ENCODE measurements at regions not wholly inside any gene's neighbourhood (a gene's known extent, or its start where the extent isn't known, plus 50 kb on each side); places are given as distances from the start of the nearest gene placed in this dataset.

DNA sequence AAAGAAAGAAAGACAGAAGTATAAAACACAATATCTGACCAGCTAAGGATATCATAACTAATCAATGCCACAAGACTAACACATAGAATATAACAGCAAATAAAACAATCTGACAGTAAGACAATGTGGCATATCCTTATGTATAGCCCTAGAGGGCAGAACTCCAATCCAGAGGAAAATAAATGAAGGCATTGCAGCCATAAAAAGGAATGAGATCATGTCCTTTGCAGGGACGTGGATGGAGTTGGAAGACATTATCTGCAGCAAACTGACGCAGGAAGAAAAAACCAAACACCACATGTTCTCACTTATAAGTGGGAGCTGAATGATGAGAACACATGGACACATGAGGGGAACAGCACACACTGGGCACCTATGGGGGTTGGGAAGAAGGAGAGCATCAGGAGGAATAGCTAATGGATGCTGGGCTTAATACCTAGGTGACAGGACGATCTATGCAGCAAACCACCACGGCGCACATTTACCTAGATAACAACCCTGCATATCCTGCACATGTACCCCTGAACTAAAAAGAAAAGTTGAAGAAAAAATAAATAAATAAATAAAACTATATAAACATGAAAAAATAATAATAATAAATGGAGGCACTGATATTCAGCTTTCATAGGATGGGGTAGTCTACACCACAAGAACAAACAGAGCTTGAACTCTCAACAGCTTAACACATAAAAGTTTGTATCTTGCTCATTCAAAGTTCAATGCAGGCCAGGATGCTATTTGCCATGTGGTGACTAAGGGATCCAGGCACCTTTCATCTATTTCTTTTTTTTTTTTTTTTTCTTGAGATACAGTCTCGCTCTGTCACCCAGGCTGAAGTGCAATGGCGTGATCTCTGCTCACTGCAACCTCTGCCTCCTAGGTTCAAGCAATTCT, 66.1 kb upstream of the KAT6B start:
- no peak for DNase-seq (ENCODE audit: low spot score)
- H3K4me2 ChIP-seq: no peak overlapping the region

DNA sequence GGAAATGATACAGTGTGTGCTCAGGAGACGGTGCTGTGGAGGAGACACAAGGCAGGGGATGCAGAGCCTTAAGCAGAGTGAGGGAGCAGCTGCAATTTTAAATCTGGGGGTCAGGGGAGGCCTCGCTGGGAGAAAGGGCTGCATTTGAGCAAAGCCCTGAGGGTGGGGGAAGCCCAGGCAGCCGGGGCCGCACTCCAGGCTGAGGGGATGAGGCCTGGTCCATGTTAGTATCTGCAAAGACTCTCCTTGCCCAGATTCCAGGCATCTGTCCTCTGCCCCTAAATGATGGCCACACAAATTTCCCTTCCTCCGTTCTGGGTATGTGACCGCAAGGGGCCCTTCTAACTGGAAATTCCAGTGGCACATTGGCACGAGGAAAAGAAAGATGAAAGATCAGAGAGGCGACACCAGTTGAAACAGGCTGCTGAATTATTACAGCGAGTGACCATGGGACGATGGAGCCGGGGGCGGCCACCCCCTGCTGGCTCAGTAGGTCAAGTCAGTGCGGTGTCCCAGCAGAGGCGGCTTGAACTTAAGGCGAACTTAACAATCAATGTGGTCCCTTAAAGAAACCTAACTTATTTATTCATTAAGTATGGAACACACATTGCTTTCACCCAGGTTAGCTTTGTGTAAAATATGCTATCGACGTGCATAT, 62.3 kb upstream of the KAT6B start:
- H4K20me1 ChIP-seq (ENCODE audit: low read depth): no peaks in the 10 kb centered on the region
- no peaks in the 10 kb centered on the region for H3K4me1 ChIP-seq
- Mint-ChIP-seq H3K27me3 (ENCODE audit: insufficient read depth, low read depth) (peaks cover 8% of the 10 kb centered on the region), H3K4me1 (no peaks in the 10 kb centered on the region), H3K27ac (no peak overlapping the region), H3K9me3 (no peaks in the 10 kb centered on the region), H3K4me3 (no peak overlapping the region), H3K36me3 (no peaks in the 10 kb centered on the region)
- no peaks in the 10 kb centered on the region for H3K9me3 ChIP-seq (ENCODE audit: low read depth)
- no peaks in the 10 kb centered on the region for H3K36me3 ChIP-seq
- H3K4me3 ChIP-seq: no peak overlapping the region
- no peak for DNase-seq (ENCODE audit: low spot score)
- no peak overlapping the region for H3K27ac ChIP-seq
- H2AFZ ChIP-seq (replicated peaks): no peak overlapping the region
- H3K79me2 ChIP-seq (ENCODE audit: low read depth): no peaks in the 10 kb centered on the region
- H3K9ac ChIP-seq: no peak overlapping the region
- H3K27me3 ChIP-seq: no peaks in the 10 kb centered on the region
- no peak overlapping the region for H3K4me2 ChIP-seq
- TF ChIP-seq EZH2phosphoT487 (IDR thresholded peaks at IDR 0.05) (no peak), EZH2 (IDR thresholded peaks at IDR 0.05) (no peak)
- TF ChIP-seq, protein P1, sequence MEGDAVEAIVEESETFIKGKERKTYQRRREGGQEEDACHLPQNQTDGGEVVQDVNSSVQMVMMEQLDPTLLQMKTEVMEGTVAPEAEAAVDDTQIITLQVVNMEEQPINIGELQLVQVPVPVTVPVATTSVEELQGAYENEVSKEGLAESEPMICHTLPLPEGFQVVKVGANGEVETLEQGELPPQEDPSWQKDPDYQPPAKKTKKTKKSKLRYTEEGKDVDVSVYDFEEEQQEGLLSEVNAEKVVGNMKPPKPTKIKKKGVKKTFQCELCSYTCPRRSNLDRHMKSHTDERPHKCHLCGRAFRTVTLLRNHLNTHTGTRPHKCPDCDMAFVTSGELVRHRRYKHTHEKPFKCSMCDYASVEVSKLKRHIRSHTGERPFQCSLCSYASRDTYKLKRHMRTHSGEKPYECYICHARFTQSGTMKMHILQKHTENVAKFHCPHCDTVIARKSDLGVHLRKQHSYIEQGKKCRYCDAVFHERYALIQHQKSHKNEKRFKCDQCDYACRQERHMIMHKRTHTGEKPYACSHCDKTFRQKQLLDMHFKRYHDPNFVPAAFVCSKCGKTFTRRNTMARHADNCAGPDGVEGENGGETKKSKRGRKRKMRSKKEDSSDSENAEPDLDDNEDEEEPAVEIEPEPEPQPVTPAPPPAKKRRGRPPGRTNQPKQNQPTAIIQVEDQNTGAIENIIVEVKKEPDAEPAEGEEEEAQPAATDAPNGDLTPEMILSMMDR (IDR thresholded peaks at IDR 0.05): no peak
- no peaks in the 10 kb centered on the region for H3F3A ChIP-seq (ENCODE audit: low read depth)

More for the DNA sequence above, 66.1 kb upstream of the KAT6B start:
- Mint-ChIP-seq H3K4me3 (no peak overlapping the region), H3K36me3 (no peaks in the 10 kb centered on the region), H3K9me3 (peaks cover 2% of the 10 kb centered on the region), H3K27ac (no peak overlapping the region), H3K4me1 (no peaks in the 10 kb centered on the region), H3K27me3 (ENCODE audit: insufficient read depth, low read depth) (peaks cover 3% of the 10 kb centered on the region)
- no peaks in the 10 kb centered on the region for H3K27me3 ChIP-seq
- H3K36me3 ChIP-seq: no peaks in the 10 kb centered on the region
- H3K79me2 ChIP-seq (ENCODE audit: low read depth): no peaks in the 10 kb centered on the region
- no peak overlapping the region for H3K27ac ChIP-seq
- H3K4me3 ChIP-seq: no peak overlapping the region
- H3K4me1 ChIP-seq: no peaks in the 10 kb centered on the region
- H2AFZ ChIP-seq (replicated peaks): no peak overlapping the region
- no peak for TF ChIP-seq EZH2 (IDR thresholded peaks at IDR 0.05)
- no peak for TF ChIP-seq EZH2phosphoT487 (IDR thresholded peaks at IDR 0.05)
- TF ChIP-seq, protein P1 (IDR thresholded peaks at IDR 0.05): no peak
- no peaks in the 10 kb centered on the region for H4K20me1 ChIP-seq (ENCODE audit: low read depth)
- H3K9ac ChIP-seq: no peak overlapping the region
- no peaks in the 10 kb centered on the region for H3F3A ChIP-seq (ENCODE audit: low read depth)
- H3K9me3 ChIP-seq (ENCODE audit: low read depth): no peaks in the 10 kb centered on the region

DNA sequence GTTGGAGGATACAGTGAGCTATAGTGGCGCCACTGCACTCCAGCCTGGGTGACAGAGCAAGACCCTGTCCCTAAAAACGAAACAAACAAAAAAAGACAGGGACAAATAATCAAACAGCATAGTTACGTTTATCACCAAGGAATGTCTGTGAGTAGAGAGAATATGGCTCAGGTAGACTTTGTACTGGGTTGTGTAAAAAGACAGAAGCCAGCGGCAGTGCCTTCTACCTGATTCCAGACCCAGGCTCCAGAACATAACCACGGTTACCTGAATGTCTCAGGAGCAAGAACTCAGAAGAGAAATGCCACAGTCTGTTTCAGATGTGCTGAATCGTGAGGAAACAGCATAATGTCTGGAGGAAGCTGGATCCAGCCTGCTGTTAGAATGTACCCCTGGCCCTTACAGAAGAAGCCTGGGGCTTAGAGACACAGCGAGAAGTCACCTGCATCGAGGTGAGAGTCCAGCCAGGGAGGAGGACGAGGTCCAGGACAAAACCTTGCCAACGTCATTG, 60.9 kb upstream of the KAT6B start:
- no peaks in the 10 kb centered on the region for H3K36me3 ChIP-seq
- H3K9me3 ChIP-seq (ENCODE audit: low read depth): no peaks in the 10 kb centered on the region
- no peak for DNase-seq (ENCODE audit: low spot score)
- Mint-ChIP-seq H3K4me3 (no peak overlapping the region), H3K4me1 (no peaks in the 10 kb centered on the region), H3K36me3 (no peaks in the 10 kb centered on the region), H3K27ac (no peak overlapping the region), H3K9me3 (no peaks in the 10 kb centered on the region), H3K27me3 (ENCODE audit: insufficient read depth, low read depth) (peaks cover 8% of the 10 kb centered on the region)
- H3F3A ChIP-seq (ENCODE audit: low read depth): no peaks in the 10 kb centered on the region
- no peaks in the 10 kb centered on the region for H3K79me2 ChIP-seq (ENCODE audit: low read depth)
- no peak overlapping the region for H2AFZ ChIP-seq (replicated peaks)
- no peak overlapping the region for H3K4me2 ChIP-seq
- H3K4me3 ChIP-seq: no peak overlapping the region
- no peaks in the 10 kb centered on the region for H4K20me1 ChIP-seq (ENCODE audit: low read depth)
- no peak for TF ChIP-seq EZH2 (IDR thresholded peaks at IDR 0.05)
- H3K27ac ChIP-seq: no peak overlapping the region
- H3K9ac ChIP-seq: no peak overlapping the region
- H3K27me3 ChIP-seq: no peaks in the 10 kb centered on the region
- H3K4me1 ChIP-seq: no peaks in the 10 kb centered on the region

Data from neural progenitor cell (in vitro differentiated cells).